Aorta (tissue), 5 donors: ENCODE measurements at regions not wholly inside any gene's neighbourhood (a gene's known extent, or its start where the extent isn't known, plus 50 kb on each side); places are given as distances from the start of the nearest gene placed in this dataset.

ENCODE experiments used
- ATAC-seq: fragments of 200-7000 bp; cut with Tn5 transposase; one replicate; pipeline ENCODE4 v1.9.1; 2022; ENCODE audit warnings: moderate library complexity; ENCODE audit not compliant: low FRiP score
- DNase-seq, 2 donors: peaks; one replicate each; pipeline ENCODE4 v3.0.0-alpha.2; 2020
- H3K27ac ChIP-seq, 2 donors: one replicate each; pipeline ENCODE4 v1.5.1; 2013; ENCODE audit warnings: low read length in 2 of 2, mild to moderate bottlenecking in 2 of 2, moderate library complexity in 2 of 2, control low read depth in 1 of 2, inconsistent platforms in 1 of 2, low read depth in 1 of 2
- H3K27me3 ChIP-seq, 2 donors: one replicate each; pipeline ENCODE4 v1.6.1; 2013; ENCODE audit warnings: control low read depth in 1 of 2, low read length in 1 of 2, mild to moderate bottlenecking in 1 of 2, moderate library complexity in 1 of 2; ENCODE audit not compliant: insufficient read depth in 2 of 2, control insufficient read depth in 1 of 2
- H3K36me3 ChIP-seq, 2 donors: one replicate each; pipeline ENCODE4 v1.6.1; 2013; ENCODE audit warnings: control low read depth in 1 of 2, low read length in 1 of 2, mild to moderate bottlenecking in 1 of 2; ENCODE audit not compliant: insufficient read depth in 2 of 2, control insufficient read depth in 1 of 2
- H3K4me1 ChIP-seq, 2 donors: one replicate each; pipeline ENCODE4 v1.6.1; 2013; ENCODE audit warnings: low read length in 2 of 2, control low read depth in 1 of 2, mild to moderate bottlenecking in 1 of 2, moderate library complexity in 1 of 2; ENCODE audit not compliant: insufficient read depth in 2 of 2, control insufficient read depth in 1 of 2
- H3K4me3 ChIP-seq, 2 donors: one replicate each; pipeline ENCODE4 v1.5.1; 2013; ENCODE audit warnings: low read length in 2 of 2, control low read depth in 1 of 2, mild to moderate bottlenecking in 1 of 2
- H3K9me3 ChIP-seq: one replicate; pipeline ENCODE4 v1.6.1; 2013; ENCODE audit warnings: mild to moderate bottlenecking, low read length; ENCODE audit not compliant: control insufficient read depth
- WGBS, 2 donors: extraction: QIAGEN DNeasy Blood & Tissue Kit; methylation state at CpG; one replicate each; pipeline ENCODE4 v1.1.7; 2013; 5-methylcytosine and 5-hydroxymethylcytosine counted together
- intact Hi-C, 2 donors: fragments of 100-400 bp; cut with DNase I; formaldehyde crosslinking; loops; one replicate each; pipeline versions ENCODE4 v1.14.2 to v1.15.0; 2022
- donor health status: healthy with polysubstance abuse.
- donor health status: Bipolar disorder and iron deficiency.
- donor health status: DM: no; HTN: no; CAD: no.
- donor health status: DM: no; HTN: no; CAD: no.
- donor health status: DM: yes; HTN: yes; CAD: no.

- intact Hi-C loops = no loop called here
- H3K27me3 ChIP-seq = no peaks in the 10 kb centered on the region
- no peaks in the 10 kb centered on the region for H3K4me1 ChIP-seq
- H3K27ac ChIP-seq = no peak overlapping the region
- WGBS, 2 donors = 87 to 93% methylated on average over 7 of the region's 7 CpGs
- H3K4me3 ChIP-seq = no peak overlapping the region
- H3K9me3 ChIP-seq = peaks cover 1% of the 10 kb centered on the region
- no peaks in the 10 kb centered on the region for H3K36me3 ChIP-seq
- ATAC-seq (no peak), DNase-seq (no peak)
Measured at GRCh38 chr13:51027644-51028043, 83.4 kb downstream of the C13orf42 start.

- WGBS, 2 donors = 88 to 90% methylated on average over 8 of the region's 8 CpGs
- peaks cover 1% of the 10 kb centered on the region for H3K9me3 ChIP-seq
- ATAC-seq (no peak), DNase-seq (no peak)
- no peaks in the 10 kb centered on the region for H3K36me3 ChIP-seq
- H3K27me3 ChIP-seq = no peaks in the 10 kb centered on the region
- H3K4me1 ChIP-seq = no peaks in the 10 kb centered on the region
- H3K27ac ChIP-seq = no peak overlapping the region
- intact Hi-C loops = no loop called here
- H3K4me3 ChIP-seq = no peak overlapping the region
Measured at GRCh38 chr13:51026016-51026415, 85.1 kb downstream of the C13orf42 start.

GRCh38 chr13:51025245-51025905, 85.7 kb downstream of the C13orf42 start:
- H3K27ac ChIP-seq = no peak overlapping the region

GRCh38 chr13:51021811-51022210, 89.3 kb downstream of the C13orf42 start:
- H3K4me3 ChIP-seq = no peak overlapping the region
- no peaks in the 10 kb centered on the region for H3K27me3 ChIP-seq
- intact Hi-C loops = no loop called here
- no peaks in the 10 kb centered on the region for H3K36me3 ChIP-seq
- H3K4me1 ChIP-seq = no peaks in the 10 kb centered on the region
- ATAC-seq (no peak), DNase-seq (no peak)
- peaks cover 1% of the 10 kb centered on the region for H3K9me3 ChIP-seq
- H3K27ac ChIP-seq = no peak overlapping the region
- 85 to 90% methylated on average over 3 of the region's 3 CpGs for WGBS, 2 donors

More at GRCh38 chr13:51025245-51025905, 85.7 kb downstream of the C13orf42 start:
- DNase-seq (no peak), ATAC-seq (no peak)
- Histone ChIP-seq H3K4me1 (no peaks in the 10 kb centered on the region), H3K4me3 (no peak overlapping the region), H3K9me3 (peaks cover 1% of the 10 kb centered on the region), H3K36me3 (no peaks in the 10 kb centered on the region), H3K27me3 (no peaks in the 10 kb centered on the region)
- WGBS, 2 donors = 82 to 85% methylated on average over 11 of the region's 11 CpGs
- intact Hi-C loops = no loop called here

- 93 to 97% methylated on average over 8 of the region's 8 CpGs for WGBS, 2 donors
- no peaks in the 10 kb centered on the region for H3K27me3 ChIP-seq
- peaks cover 1% of the 10 kb centered on the region for H3K9me3 ChIP-seq
Measured at GRCh38 chr13:51020600-51020999, 90.5 kb downstream of the C13orf42 start.

GRCh38 chr13:51019026-51019425, 92.0 kb downstream of the C13orf42 start:
- Histone ChIP-seq H3K27me3 (no peaks in the 10 kb centered on the region), H3K36me3 (no peaks in the 10 kb centered on the region), H3K4me1 (no peaks in the 10 kb centered on the region), H3K27ac (no peak overlapping the region), H3K9me3 (peaks cover 2% of the 10 kb centered on the region), H3K4me3 (no peak overlapping the region)
- 93 to 94% methylated on average over 5 of the region's 5 CpGs for WGBS, 2 donors
- intact Hi-C loops = no loop called here
- DNase-seq (no peak), ATAC-seq (no peak)

More at GRCh38 chr13:51020600-51020999, 90.5 kb downstream of the C13orf42 start:
- ATAC-seq = no peak
- Histone ChIP-seq H3K4me3 (no peak overlapping the region), H3K4me1 (no peaks in the 10 kb centered on the region), H3K36me3 (no peaks in the 10 kb centered on the region), H3K27ac (no peak overlapping the region)
- no peak for DNase-seq
- intact Hi-C loops = no loop called here

GRCh38 chr13:51017516-51017915, 93.6 kb downstream of the C13orf42 start:
- ATAC-seq = no peak
- DNase-seq = no peak
- intact Hi-C loops = no loop called here
- H3K36me3 ChIP-seq = no peaks in the 10 kb centered on the region
- 93 to 95% methylated on average over 1 of the region's 1 CpG for WGBS, 2 donors
- no peaks in the 10 kb centered on the region for H3K4me1 ChIP-seq
- no peak overlapping the region for H3K4me3 ChIP-seq
- H3K9me3 ChIP-seq = peaks cover 4% of the 10 kb centered on the region
- no peak overlapping the region for H3K27ac ChIP-seq
- H3K27me3 ChIP-seq = no peaks in the 10 kb centered on the region

GRCh38 chr13:51015973-51016372, 95.1 kb downstream of the C13orf42 start:
- no peaks in the 10 kb centered on the region for H3K27me3 ChIP-seq
- intact Hi-C loops = no loop called here

GRCh38 chr13:51009597-51009996, 100.0 kb downstream of the RNASEH2B start:
- Histone ChIP-seq H3K4me3 (no peak overlapping the region), H3K27me3 (no peaks in the 10 kb centered on the region), H3K27ac (no peak overlapping the region), H3K9me3 (peaks cover 4% of the 10 kb centered on the region), H3K4me1 (peaks cover 0 to 5% of the 10 kb centered on the region in 2 donors), H3K36me3 (no peaks in the 10 kb centered on the region)
- DNase-seq (no peak), ATAC-seq (no peak)
- 100% methylated on average over 1 of the region's 1 CpG for WGBS, 2 donors
- intact Hi-C loops = no loop called here

More at GRCh38 chr13:51015973-51016372, 95.1 kb downstream of the C13orf42 start:
- no peak for ATAC-seq
- DNase-seq = no peak
- H3K4me1 ChIP-seq = no peaks in the 10 kb centered on the region
- no peaks in the 10 kb centered on the region for H3K36me3 ChIP-seq
- WGBS, 2 donors = 92 to 93% methylated on average over 1 of the region's 1 CpG
- no peak overlapping the region for H3K4me3 ChIP-seq
- no peak overlapping the region for H3K27ac ChIP-seq
- H3K9me3 ChIP-seq = peaks cover 4% of the 10 kb centered on the region
